GM18909 (cell line): ENCODE measurements at regions not wholly inside any gene's neighbourhood (a gene's known extent, or its start where the extent isn't known, plus 50 kb on each side); places are given as distances from the start of the nearest gene placed in this dataset.

Source experiments
- ATAC-seq: cut with Tn5 transposase; IDR thresholded peaks from one replicate; pipeline ENCODE4 v1.9.1; 2021; ENCODE audit warnings: mild to moderate bottlenecking; ENCODE audit not compliant: unreplicated experiment, poor library complexity

- no peak for ATAC-seq
These were observed 523.6 kb upstream of the LUZP2 start for GRCh38 chr11:23973244-23973643.

- no peak for ATAC-seq
These were observed 522.8 kb upstream of the LUZP2 start for GRCh38 chr11:23974051-23974450.

- no peak for ATAC-seq
These were observed 522.3 kb upstream of the LUZP2 start for GRCh38 chr11:23974601-23975000.

GRCh38 chr11:23976426-23976825, 520.4 kb upstream of the LUZP2 start:
- no peak for ATAC-seq

GRCh38 chr11:23976841-23977271, 520.0 kb upstream of the LUZP2 start:
- no peak for ATAC-seq

GRCh38 chr11:23988381-23989006, 508.4 kb upstream of the LUZP2 start:
- ATAC-seq = no peak

GRCh38 chr11:23990346-23991164, 506.3 kb upstream of the LUZP2 start:
- no peak for ATAC-seq

GRCh38 chr11:23991165-23991539, 505.7 kb upstream of the LUZP2 start:
- ATAC-seq = no peak

- no peak for ATAC-seq
These were observed 501.0 kb upstream of the LUZP2 start for GRCh38 chr11:23995891-23996290.

- ATAC-seq = no peak
These were observed 499.5 kb upstream of the LUZP2 start for GRCh38 chr11:23997356-23997755.

- no peak for ATAC-seq
These were observed 491.5 kb upstream of the LUZP2 start for GRCh38 chr11:24005202-24005876.

- no peak for ATAC-seq
These were observed 453.0 kb upstream of the LUZP2 start for GRCh38 chr11:24043842-24044241.

GRCh38 chr11:24046731-24047130, 450.1 kb upstream of the LUZP2 start:
- ATAC-seq = no peak

- no peak for ATAC-seq
These were observed 440.8 kb upstream of the LUZP2 start for GRCh38 chr11:24056051-24056450.

GRCh38 chr11:24060125-24060524, 436.7 kb upstream of the LUZP2 start:
- ATAC-seq = no peak

GRCh38 chr11:24064309-24064903, 432.4 kb upstream of the LUZP2 start:
- ATAC-seq = no peak

GRCh38 chr11:24068197-24068596, 428.7 kb upstream of the LUZP2 start:
- ATAC-seq = no peak

GRCh38 chr11:24070435-24070834, 426.4 kb upstream of the LUZP2 start:
- ATAC-seq = no peak

GRCh38 chr11:24078018-24078417, 418.8 kb upstream of the LUZP2 start:
- no peak for ATAC-seq

GRCh38 chr11:24082241-24082640, 414.6 kb upstream of the LUZP2 start:
- no peak for ATAC-seq

GRCh38 chr11:24082860-24083259, 414.0 kb upstream of the LUZP2 start:
- ATAC-seq = no peak
